NCI-H1092 (cell line): ENCODE measurements at regions not wholly inside any gene's neighbourhood (a gene's known extent, or its start where the extent isn't known, plus 50 kb on each side); places are given as distances from the start of the nearest gene placed in this dataset.

Experiments
- DNase-seq: peaks from one replicate; lab custom pipeline; 2025; lab: John Stamatoyannopoulos, UW

DNA sequence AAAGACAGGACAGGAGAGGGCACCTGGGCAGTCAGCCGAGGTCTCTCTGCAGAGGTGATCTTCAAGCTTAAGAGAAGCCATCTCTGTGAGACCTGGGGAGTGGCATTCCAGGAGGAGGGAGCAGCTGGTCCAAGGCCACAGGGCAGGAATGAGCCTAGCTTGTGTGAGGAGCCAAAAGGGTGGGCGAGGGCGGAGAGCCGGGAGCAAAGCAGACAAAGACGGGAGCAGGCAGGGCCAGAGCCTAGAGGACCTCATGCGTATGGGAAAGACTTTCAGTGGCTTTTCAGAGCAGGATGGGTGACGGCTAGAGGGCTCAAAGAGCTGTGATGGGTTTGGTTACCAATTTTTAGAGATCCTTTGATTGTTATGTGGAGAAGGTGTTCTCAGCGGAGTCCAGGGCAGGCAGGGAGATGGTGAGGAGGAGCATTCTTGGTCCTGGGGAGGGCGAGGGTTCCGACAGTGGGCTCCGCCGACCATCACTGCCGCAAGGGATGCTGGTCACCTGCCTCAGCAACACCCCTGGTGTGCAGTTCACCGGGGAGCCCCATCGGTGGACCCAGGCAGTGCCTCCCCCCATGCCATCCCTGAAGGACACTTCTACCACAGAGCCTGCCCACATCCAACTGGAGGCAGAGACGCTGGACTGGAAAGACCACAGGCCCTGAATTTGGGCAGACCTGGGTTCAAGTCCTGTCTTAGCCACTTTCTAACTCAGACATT is 122.9 kb upstream of the IRF2BP2 start:
- no peak for DNase-seq

DNA sequence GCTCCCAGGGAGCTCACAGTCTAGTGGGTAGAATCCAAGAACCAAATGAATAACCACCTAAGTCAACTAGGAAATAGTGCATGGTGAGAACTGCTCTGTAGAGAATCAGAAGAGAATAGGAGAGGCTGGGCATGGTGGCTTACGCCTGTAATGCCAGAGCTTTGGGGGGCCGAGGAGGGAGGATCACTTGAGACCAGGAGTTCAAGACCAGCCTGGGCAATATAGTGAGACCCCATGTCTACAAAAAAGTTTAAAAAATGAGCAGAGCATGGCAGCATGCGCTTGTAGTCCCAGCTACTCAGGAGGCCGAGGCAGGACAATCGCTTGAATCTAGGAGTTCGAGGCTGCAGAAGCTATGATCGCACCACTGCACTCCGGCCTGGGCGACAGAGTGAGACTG is 122.3 kb upstream of the IRF2BP2 start:
- no peak for DNase-seq

GRCh38 chr1:234731569-234732085 is 121.6 kb upstream of the IRF2BP2 start:
- DNase-seq: no peak

- no peak for DNase-seq
Measured at GRCh38 chr1:234730770-234731568, 121.0 kb upstream of the IRF2BP2 start.

DNA sequence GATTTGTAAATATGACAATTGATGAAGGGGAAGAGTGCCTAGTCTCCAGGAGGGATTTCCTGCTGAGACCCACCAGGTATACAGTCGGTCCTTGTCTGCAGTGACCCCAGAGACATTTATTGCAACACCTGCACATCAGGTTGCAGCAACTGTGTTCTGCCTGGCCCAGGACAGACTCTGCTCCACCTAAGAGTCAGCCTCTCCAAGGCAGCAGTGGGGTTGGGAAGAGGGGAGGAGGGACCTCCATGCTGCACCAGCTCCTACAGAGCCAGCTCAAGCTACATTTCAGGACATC is 120.4 kb upstream of the IRF2BP2 start:
- no peak for DNase-seq

GRCh38 chr1:234729561-234730474 is 119.8 kb upstream of the IRF2BP2 start:
- DNase-seq: no peak

DNA sequence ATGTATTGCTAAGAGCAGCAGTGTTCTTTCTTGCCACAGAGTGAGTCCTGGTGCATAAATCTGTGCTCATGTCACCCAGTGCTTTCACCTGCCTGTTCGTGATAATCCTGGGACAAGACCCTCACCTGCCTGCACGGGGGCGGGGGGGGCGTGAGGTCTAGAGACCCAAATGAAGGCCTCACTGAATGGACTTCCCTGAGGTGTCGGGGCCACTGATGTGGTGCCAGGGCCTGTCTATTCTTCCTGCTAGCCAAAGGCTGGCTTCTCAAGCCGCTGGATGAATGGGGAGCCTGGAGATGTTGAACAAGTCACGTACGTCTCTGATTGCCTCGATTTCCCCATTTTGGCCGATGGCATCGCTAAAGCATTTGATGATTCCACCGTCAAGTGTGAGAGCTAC is 118.8 kb upstream of the IRF2BP2 start:
- no peak for DNase-seq

- peak; percentile 37 for DNase-seq
Measured at GRCh38 chr1:234727018-234727940, 117.3 kb upstream of the IRF2BP2 start.

- DNase-seq: no peak
Measured at GRCh38 chr1:234726359-234726943, 116.5 kb upstream of the IRF2BP2 start.

GRCh38 chr1:234725177-234726132 is 115.5 kb upstream of the IRF2BP2 start:
- peak; percentile 76 for DNase-seq

GRCh38 chr1:234724516-234725176 is 114.7 kb upstream of the IRF2BP2 start:
- peak; percentile 99 for DNase-seq

- DNase-seq: peak; percentile 70
Measured at GRCh38 chr1:234722904-234723720, 113.1 kb upstream of the IRF2BP2 start.

GRCh38 chr1:234722270-234722704 is 112.3 kb upstream of the IRF2BP2 start:
- DNase-seq: peak; percentile 61

GRCh38 chr1:234721476-234722269 is 111.7 kb upstream of the IRF2BP2 start:
- no peak for DNase-seq

DNA sequence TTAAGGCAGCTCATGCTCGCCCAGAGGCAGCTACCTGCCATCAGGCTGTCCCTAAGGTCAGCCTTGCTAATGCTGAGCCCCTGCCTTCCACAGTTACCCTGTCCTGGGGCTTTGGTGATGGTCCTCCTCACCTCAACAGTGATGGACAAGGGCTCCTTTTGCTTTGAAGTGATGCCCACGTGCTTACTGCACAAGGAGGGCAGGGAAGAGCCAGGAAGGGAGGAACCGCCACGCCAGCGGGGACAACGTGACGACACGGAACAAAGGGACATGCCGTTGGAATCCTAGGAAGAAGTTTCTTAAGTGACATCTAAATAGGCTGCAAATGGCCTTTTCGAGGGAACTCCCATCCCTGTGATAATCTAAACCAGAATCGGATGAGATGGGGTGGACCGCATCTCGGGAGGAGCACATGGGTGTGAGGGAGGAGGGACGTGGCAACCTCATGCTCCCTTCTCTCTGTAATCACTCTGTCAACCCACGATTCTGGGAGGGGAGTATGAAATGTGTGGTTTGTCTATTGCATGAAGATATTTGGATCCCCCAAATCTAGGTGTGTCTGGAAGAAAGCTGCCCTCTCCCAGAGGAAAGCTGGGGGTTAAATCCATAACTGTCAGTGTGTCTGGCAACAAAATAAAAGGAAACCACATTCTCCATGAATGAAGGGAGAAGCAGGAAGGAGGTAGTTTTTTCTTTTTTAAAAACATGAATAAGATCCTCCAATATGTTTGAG is 110.9 kb upstream of the IRF2BP2 start:
- DNase-seq: no peak

GRCh38 chr1:234719454-234720251 is 109.7 kb upstream of the IRF2BP2 start:
- DNase-seq: peak; percentile 23
